H1 (cell line): ENCODE measurements at regions not wholly inside any gene's neighbourhood (a gene's known extent, or its start where the extent isn't known, plus 50 kb on each side); places are given as distances from the start of the nearest gene placed in this dataset.

Experiments used
- ASH2L ChIP-seq: fragments of 200-600, 300-600 bp; sonication (generic); IDR thresholded peaks from one replicate; pipeline ENCODE4 v1.7.1; 2017; ENCODE audit warnings: low read length
- FOSL1 ChIP-seq: IDR thresholded peaks from 2 replicates; pipeline ENCODE4 v1.6.1; 2011; ENCODE audit warnings: mild to moderate bottlenecking, low read depth, low read length, moderate library complexity; ENCODE audit not compliant: insufficient read depth
- HDAC6 ChIP-seq: IDR thresholded peaks from one replicate; pipeline ENCODE4 v1.7.1; 2012; ENCODE audit warnings: low read depth, mild to moderate bottlenecking, inconsistent platforms, low read length, moderate library complexity
- RBBP5 ChIP-seq: IDR thresholded peaks from 2 replicates; pipeline ENCODE4 v1.7.1; 2012; ENCODE audit warnings: low read depth, mild to moderate bottlenecking, inconsistent platforms, low read length, moderate library complexity, borderline replicate concordance
- SP1 ChIP-seq: IDR thresholded peaks from 2 replicates; pipeline ENCODE4 v1.6.1; 2011; ENCODE audit warnings: low read depth, low read length
- SP4 ChIP-seq: IDR thresholded peaks from 2 replicates; pipeline ENCODE4 v1.6.1; 2012; ENCODE audit warnings: low read length, inconsistent platforms

GRCh38 chr11:127902382-127902781 is 685.0 kb downstream of the ETS1 start (continued):
- TF ChIP-seq FOSL1, result no peak
- TF ChIP-seq HDAC6, result no peak
- TF ChIP-seq ASH2L, result no peak
- TF ChIP-seq SP4, result no peak
- no peak for TF ChIP-seq SP1
- no peak for TF ChIP-seq RBBP5
- TF ChIP-seq, all 59 proteins: peak for 0
